ENCODE measurements at regions not wholly inside any gene's neighbourhood (a gene's known extent, or its start where the extent isn't known, plus 50 kb on each side); places are given as distances from the start of the nearest gene placed in this dataset.

DNA sequence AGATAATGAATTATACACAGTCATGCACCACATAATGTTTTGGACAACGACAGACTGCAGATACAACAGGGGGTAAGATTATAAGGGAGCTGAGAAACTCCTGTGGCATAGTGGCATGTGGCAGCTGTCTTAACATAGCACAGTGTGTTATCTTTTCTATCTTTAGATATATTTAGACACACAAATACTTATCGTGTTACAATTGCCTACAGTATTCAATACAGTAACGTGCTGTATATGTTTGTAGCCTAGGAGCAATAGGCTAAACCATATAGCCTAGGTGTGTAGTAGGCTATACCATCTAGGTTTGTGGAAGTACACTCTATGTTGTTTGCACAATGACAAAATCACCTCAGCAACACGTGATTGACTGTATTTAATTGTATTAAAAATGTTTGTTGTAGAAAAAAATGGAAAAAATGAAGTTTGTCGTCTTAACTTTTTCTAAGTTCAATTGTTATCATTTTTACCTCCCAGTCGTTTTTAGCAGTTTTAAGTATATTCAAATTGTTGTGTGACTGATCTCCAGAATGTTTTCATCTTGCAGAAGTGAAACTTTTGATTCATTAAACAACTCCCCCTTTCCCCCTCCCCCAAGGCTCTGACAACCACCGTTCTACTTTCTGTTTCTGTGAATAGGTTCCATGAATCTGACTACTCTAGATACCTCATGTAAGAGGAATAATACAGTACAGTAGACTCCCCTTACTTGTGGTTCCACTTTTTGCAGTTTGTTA, 351.0 kb upstream of the B3GALT2 start:
- peak; percentile 83 for FAIRE-seq
- TF ChIP-seq PAX5 (IDR thresholded peaks at IDR 0.05; ENCODE audit: insufficient read depth, low read length, severe bottlenecking) (peak; percentile 67), POLR2AphosphoS5 (IDR thresholded peaks at IDR 0.05; ENCODE audit: low read depth, low read length) (no peak), POLR2A (IDR thresholded peaks at IDR 0.05; ENCODE audit: low read depth, low read length) (no peak), SPI1 (IDR thresholded peaks at IDR 0.05; ENCODE audit: low read depth, low read length) (peak; percentile 95), TAF1 (IDR thresholded peaks at IDR 0.05; ENCODE audit: low read depth, low read length) (no peak), POU2F2 (IDR thresholded peaks at IDR 0.05; ENCODE audit: low read depth, low read length) (peak; percentile 82)
- DNase-seq (ENCODE audit: insufficient read length, low spot score) = peak; percentile 1

DNA sequence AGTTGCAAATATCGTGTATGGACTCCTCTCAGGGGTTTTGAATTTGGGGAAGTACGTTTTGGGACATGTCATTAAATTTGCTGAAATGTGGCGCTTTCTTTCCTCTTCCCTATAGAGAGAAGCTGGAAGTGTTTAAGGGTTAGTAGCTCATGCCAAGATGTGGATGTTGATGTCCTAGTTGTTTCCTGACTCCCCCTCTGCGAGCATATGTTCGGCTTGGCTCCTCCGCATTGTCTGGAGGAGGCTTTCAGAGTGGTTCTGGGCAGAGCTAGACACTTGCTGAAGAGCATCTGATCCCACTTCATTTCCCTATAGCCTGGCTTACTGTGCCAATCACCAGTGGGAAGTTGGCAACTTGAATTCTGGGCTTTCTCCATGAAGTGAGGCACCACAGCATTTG, 347.4 kb upstream of the B3GALT2 start:
- FAIRE-seq (no peak), DNase-seq (ENCODE audit: insufficient read length, low spot score) (no peak)

DNA sequence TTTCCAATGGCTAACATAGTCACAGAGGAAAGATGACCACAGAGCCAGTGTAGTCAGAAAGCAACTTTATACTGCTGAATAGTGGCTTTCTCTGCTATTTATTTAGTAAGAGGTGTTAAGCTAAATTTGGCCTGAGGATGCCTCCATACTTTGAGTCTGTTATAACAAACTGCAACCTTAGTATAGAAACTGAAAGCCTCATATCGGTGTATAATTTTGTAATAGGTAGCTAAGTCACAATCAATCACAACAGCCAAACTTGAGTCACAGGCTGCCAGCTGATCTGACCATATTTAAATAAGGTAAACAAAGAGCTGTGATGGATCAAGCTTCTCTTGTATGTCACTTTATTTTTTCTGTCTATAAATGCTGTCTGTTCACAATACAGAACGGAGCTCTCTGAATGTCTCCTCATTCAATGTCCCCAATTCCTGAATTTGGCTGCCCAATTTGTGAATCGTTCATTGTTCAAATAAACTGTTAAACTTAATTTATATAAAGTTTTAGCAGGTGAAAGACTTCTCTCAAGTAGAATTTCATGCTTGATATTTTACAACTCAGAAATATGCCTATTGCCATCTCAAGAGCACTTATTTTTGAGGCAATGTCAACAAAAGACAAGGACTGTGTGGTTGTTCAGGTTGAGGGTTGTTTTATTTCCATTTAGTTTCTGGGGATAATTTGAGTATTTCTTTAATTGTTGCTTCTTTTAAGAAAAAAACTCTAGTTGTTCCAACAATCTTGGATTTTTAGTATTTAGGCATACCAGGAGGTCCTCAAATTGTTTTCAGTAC, 339.7 kb upstream of the B3GALT2 start:
- no peak for FAIRE-seq
- no peak for DNase-seq (ENCODE audit: insufficient read length, low spot score)
- TF ChIP-seq POLR2A (IDR thresholded peaks at IDR 0.05; ENCODE audit: low read depth, low read length) = no peak
- TF ChIP-seq POLR2AphosphoS5 (IDR thresholded peaks at IDR 0.05; ENCODE audit: low read depth, low read length) = no peak
- TF ChIP-seq POU2F2 (IDR thresholded peaks at IDR 0.05; ENCODE audit: low read depth, low read length) = no peak
- no peak for TF ChIP-seq SPI1 (IDR thresholded peaks at IDR 0.05; ENCODE audit: low read depth, low read length)
- no peak for TF ChIP-seq PAX5 (IDR thresholded peaks at IDR 0.05; ENCODE audit: insufficient read depth, low read length, severe bottlenecking)
- TF ChIP-seq TAF1 (IDR thresholded peaks at IDR 0.05; ENCODE audit: low read depth, low read length) = no peak

More for the DNA sequence above, 347.4 kb upstream of the B3GALT2 start:
- TF ChIP-seq POLR2A (IDR thresholded peaks at IDR 0.05; ENCODE audit: low read depth, low read length) = no peak
- no peak for TF ChIP-seq POU2F2 (IDR thresholded peaks at IDR 0.05; ENCODE audit: low read depth, low read length)
- TF ChIP-seq TAF1 (IDR thresholded peaks at IDR 0.05; ENCODE audit: low read depth, low read length) = no peak
- TF ChIP-seq SPI1 (IDR thresholded peaks at IDR 0.05; ENCODE audit: low read depth, low read length) = no peak
- no peak for TF ChIP-seq PAX5 (IDR thresholded peaks at IDR 0.05; ENCODE audit: insufficient read depth, low read length, severe bottlenecking)
- TF ChIP-seq POLR2AphosphoS5 (IDR thresholded peaks at IDR 0.05; ENCODE audit: low read depth, low read length) = no peak

DNA sequence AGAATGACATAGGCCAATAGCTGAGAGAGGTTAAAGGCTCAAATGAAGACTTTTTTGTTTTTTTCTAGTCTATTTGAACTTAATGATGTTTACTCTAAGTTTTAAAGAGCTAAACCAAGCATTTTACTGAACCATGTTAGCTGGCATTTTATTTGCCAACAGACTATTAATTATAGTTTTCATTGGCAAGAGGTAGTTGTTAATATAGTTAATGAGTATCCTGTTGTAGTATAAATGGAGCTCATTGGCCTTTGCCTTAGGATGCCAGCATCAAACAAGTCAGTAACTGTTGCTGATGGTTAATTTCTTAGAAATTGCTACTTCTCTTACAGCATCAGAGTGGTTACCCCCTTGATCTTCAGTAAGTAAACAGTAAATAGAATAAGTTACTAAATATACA, 339.0 kb upstream of the B3GALT2 start:
- DNase-seq (ENCODE audit: insufficient read length, low spot score) (no peak), FAIRE-seq (no peak)
- TF ChIP-seq POLR2AphosphoS5 (IDR thresholded peaks at IDR 0.05; ENCODE audit: low read depth, low read length) (no peak), PAX5 (IDR thresholded peaks at IDR 0.05; ENCODE audit: insufficient read depth, low read length, severe bottlenecking) (no peak), POLR2A (IDR thresholded peaks at IDR 0.05; ENCODE audit: low read depth, low read length) (no peak), SPI1 (IDR thresholded peaks at IDR 0.05; ENCODE audit: low read depth, low read length) (no peak), POU2F2 (IDR thresholded peaks at IDR 0.05; ENCODE audit: low read depth, low read length) (no peak), TAF1 (IDR thresholded peaks at IDR 0.05; ENCODE audit: low read depth, low read length) (no peak)

DNA sequence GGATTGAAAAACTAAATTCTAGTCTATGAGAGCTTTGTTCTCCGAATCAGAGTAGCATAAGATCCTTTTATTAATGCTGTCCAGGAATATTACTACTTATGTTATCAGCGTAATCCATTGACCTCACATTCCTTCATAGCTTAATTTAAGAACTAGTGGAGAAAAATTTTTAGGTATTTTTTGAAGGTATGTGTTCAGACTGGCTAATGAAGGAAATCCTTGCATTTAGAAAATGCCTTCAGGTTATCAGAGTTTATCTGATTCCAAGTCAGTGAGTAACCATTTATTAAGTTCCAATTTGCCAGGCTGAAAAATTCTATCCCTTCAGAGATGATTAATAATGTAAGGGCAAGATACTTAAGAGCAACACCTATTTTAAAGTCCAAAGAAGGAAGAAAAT, 338.2 kb upstream of the B3GALT2 start:
- FAIRE-seq (no peak), DNase-seq (ENCODE audit: insufficient read length, low spot score) (no peak)
- no peak for TF ChIP-seq SPI1 (IDR thresholded peaks at IDR 0.05; ENCODE audit: low read depth, low read length)
- TF ChIP-seq POLR2AphosphoS5 (IDR thresholded peaks at IDR 0.05; ENCODE audit: low read depth, low read length) = no peak
- no peak for TF ChIP-seq TAF1 (IDR thresholded peaks at IDR 0.05; ENCODE audit: low read depth, low read length)
- no peak for TF ChIP-seq PAX5 (IDR thresholded peaks at IDR 0.05; ENCODE audit: insufficient read depth, low read length, severe bottlenecking)
- no peak for TF ChIP-seq POU2F2 (IDR thresholded peaks at IDR 0.05; ENCODE audit: low read depth, low read length)
- TF ChIP-seq POLR2A (IDR thresholded peaks at IDR 0.05; ENCODE audit: low read depth, low read length) = no peak

DNA sequence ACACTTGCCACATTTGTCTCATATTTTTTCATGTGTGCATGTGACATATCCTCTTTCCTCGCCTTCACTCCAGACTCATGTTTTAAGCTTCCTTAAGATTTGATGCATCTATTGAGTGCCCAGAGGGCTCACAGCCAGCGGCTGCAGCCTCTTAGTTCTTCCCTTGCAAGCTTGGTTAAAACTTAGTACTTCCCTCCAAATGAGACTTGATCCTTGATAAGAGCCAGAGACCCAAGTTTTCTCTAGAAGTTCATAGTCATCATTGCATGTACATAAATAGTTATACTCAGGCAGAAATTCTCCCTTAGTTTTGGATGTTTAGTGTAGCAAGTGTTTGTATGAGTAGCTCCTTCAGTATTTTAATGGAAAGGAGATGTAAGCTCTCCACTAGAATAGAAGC, 337.6 kb upstream of the B3GALT2 start:
- DNase-seq (ENCODE audit: insufficient read length, low spot score) (no peak), FAIRE-seq (no peak)
- TF ChIP-seq PAX5 (IDR thresholded peaks at IDR 0.05; ENCODE audit: insufficient read depth, low read length, severe bottlenecking) = no peak
- no peak for TF ChIP-seq POLR2AphosphoS5 (IDR thresholded peaks at IDR 0.05; ENCODE audit: low read depth, low read length)
- TF ChIP-seq POLR2A (IDR thresholded peaks at IDR 0.05; ENCODE audit: low read depth, low read length) = no peak
- TF ChIP-seq SPI1 (IDR thresholded peaks at IDR 0.05; ENCODE audit: low read depth, low read length) = no peak

DNA sequence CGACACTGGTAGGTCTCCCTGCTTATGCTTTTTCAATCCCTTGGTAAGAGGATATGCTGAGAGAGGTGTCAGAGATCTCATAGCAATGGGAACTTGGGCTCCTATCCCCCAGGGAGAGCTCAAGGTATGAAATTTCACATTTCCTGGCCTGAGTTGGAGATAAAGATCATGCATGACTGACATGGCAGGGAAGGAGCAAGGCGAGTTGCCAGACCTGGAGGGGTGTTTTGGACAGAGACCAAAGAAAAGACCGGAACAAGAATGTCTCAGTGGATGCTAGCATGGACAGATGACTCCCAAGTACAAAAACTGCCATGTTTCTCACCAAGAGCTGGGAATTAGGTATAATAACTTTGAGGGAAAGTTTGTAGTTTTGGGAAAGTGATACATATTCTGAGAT, 334.1 kb upstream of the B3GALT2 start:
- TF ChIP-seq POLR2AphosphoS5 (IDR thresholded peaks at IDR 0.05; ENCODE audit: low read depth, low read length) (no peak), PAX5 (IDR thresholded peaks at IDR 0.05; ENCODE audit: insufficient read depth, low read length, severe bottlenecking) (no peak), TAF1 (IDR thresholded peaks at IDR 0.05; ENCODE audit: low read depth, low read length) (no peak), POLR2A (IDR thresholded peaks at IDR 0.05; ENCODE audit: low read depth, low read length) (no peak), SPI1 (IDR thresholded peaks at IDR 0.05; ENCODE audit: low read depth, low read length) (no peak), POU2F2 (IDR thresholded peaks at IDR 0.05; ENCODE audit: low read depth, low read length) (no peak)
- DNase-seq (ENCODE audit: insufficient read length, low spot score) (no peak), FAIRE-seq (no peak)

DNA sequence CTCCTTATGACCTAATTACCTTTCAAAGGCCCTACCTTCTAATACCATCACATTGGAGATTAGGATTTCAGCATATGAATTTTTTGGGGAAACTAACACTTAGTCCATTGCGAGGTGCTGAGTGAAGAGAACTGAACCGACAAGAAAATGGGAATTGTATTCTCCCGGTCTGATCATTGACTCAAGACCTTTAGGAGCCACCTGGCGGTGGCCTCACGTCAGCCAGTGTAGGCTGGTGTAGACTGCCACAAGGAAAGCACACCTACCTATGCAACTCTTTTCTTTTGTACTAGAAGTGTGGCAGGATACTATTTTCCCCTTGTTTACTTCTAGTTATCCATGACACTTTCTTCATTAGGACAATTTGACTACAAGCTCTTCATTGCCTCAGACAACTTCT, 333.5 kb upstream of the B3GALT2 start:
- FAIRE-seq (no peak), DNase-seq (ENCODE audit: insufficient read length, low spot score) (no peak)
- no peak for TF ChIP-seq SPI1 (IDR thresholded peaks at IDR 0.05; ENCODE audit: low read depth, low read length)
- no peak for TF ChIP-seq POU2F2 (IDR thresholded peaks at IDR 0.05; ENCODE audit: low read depth, low read length)
- TF ChIP-seq POLR2A (IDR thresholded peaks at IDR 0.05; ENCODE audit: low read depth, low read length) = no peak
- no peak for TF ChIP-seq TAF1 (IDR thresholded peaks at IDR 0.05; ENCODE audit: low read depth, low read length)
- no peak for TF ChIP-seq POLR2AphosphoS5 (IDR thresholded peaks at IDR 0.05; ENCODE audit: low read depth, low read length)
- TF ChIP-seq PAX5 (IDR thresholded peaks at IDR 0.05; ENCODE audit: insufficient read depth, low read length, severe bottlenecking) = no peak

DNA sequence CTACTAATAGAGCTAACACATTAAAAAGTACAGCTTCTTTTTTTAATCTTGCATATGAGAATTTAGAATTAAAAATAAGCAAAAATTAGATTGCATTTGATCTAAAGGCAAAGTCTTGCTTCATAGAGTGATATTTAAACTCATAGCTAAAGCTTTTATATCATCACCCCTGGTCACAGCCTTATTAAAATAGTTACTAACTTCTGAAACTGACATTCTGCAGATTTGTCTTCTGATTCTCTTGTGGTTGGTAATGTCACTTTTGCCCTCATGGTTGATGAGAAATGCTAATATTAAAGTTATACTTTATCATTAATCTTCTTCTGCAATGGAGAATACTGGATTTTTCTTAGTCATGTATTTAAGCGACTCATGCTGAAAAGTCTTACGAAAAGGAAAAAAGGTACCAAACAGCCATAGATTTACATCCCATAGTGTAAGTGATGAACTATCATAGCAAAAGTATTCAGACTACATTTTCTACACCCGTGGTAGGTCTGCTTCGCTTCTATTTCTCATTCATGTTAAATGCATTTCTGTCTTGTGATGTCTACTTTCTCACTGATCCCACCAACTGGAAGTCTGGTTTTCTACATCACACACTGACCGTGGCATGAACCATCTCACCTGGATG, 330.5 kb upstream of the B3GALT2 start:
- FAIRE-seq (no peak), DNase-seq (ENCODE audit: insufficient read length, low spot score) (no peak)
- TF ChIP-seq SPI1 (IDR thresholded peaks at IDR 0.05; ENCODE audit: low read depth, low read length) = no peak
- no peak for TF ChIP-seq POU2F2 (IDR thresholded peaks at IDR 0.05; ENCODE audit: low read depth, low read length)
- no peak for TF ChIP-seq TAF1 (IDR thresholded peaks at IDR 0.05; ENCODE audit: low read depth, low read length)
- TF ChIP-seq POLR2AphosphoS5 (IDR thresholded peaks at IDR 0.05; ENCODE audit: low read depth, low read length) = no peak
- TF ChIP-seq POLR2A (IDR thresholded peaks at IDR 0.05; ENCODE audit: low read depth, low read length) = no peak
- no peak for TF ChIP-seq PAX5 (IDR thresholded peaks at IDR 0.05; ENCODE audit: insufficient read depth, low read length, severe bottlenecking)
